ENCODE measurements at regions not wholly inside any gene's neighbourhood (a gene's known extent, or its start where the extent isn't known, plus 50 kb on each side); places are given as distances from the start of the nearest gene placed in this dataset.

GRCh38 chr3:165355316-165355715 is 159.1 kb upstream of the SLITRK3 start:
- TF ChIP-seq POLR2A (IDR thresholded peaks at IDR 0.05) (no peak), CTCF (IDR thresholded peaks at IDR 0.05) (no peak)

All from lower leg skin (tissue), 3 donors.